H9 (cell line): ENCODE measurements at regions not wholly inside any gene's neighbourhood (a gene's known extent, or its start where the extent isn't known, plus 50 kb on each side); places are given as distances from the start of the nearest gene placed in this dataset.

Source experiments
- DNase-seq: peaks from one replicate; pipeline ENCODE4 v3.0.0-alpha.2; 2017
- H2AFZ ChIP-seq: one replicate; pipeline ENCODE4 v1.6.1; 2013; ENCODE audit warnings: mild to moderate bottlenecking, low read length, control low read depth, moderate library complexity
- H2AK5ac ChIP-seq: 2 replicates; pipeline ENCODE4 v1.6.1; 2013; ENCODE audit warnings: low read length, control low read depth, mixed read lengths; ENCODE audit not compliant: insufficient read length
- H2BK120ac ChIP-seq: one replicate; pipeline ENCODE4 v1.6.1; 2013; ENCODE audit warnings: low read depth, mild to moderate bottlenecking, low read length, control low read depth, inconsistent platforms; ENCODE audit not compliant: poor library complexity, severe bottlenecking
- H2BK12ac ChIP-seq: 2 replicates; pipeline ENCODE4 v1.6.1; 2013; ENCODE audit warnings: low read length, control low read depth, mixed read lengths, low read depth; ENCODE audit not compliant: insufficient read length
- H2BK15ac ChIP-seq: 2 replicates; pipeline ENCODE4 v1.6.1; 2013; ENCODE audit warnings: low read depth, low read length, control low read depth
- H2BK20ac ChIP-seq: one replicate; pipeline ENCODE4 v1.6.1; 2013; ENCODE audit warnings: low read depth, mild to moderate bottlenecking, low read length, control low read depth, inconsistent platforms; ENCODE audit not compliant: poor library complexity, severe bottlenecking
- H2BK5ac ChIP-seq: 2 replicates; pipeline ENCODE4 v1.6.1; 2013; ENCODE audit warnings: low read length, control low read depth, mixed read lengths; ENCODE audit not compliant: insufficient read length
- H3K14ac ChIP-seq: 2 replicates; pipeline ENCODE4 v1.6.1; 2013; ENCODE audit warnings: low read length, control low read depth; ENCODE audit not compliant: insufficient read depth
- H3K18ac ChIP-seq: 2 replicates; pipeline ENCODE4 v1.6.1; 2013; ENCODE audit warnings: low read depth, mild to moderate bottlenecking, mixed read lengths, low read length, control low read depth; ENCODE audit not compliant: insufficient read length
- H3K23ac ChIP-seq: 2 replicates; pipeline ENCODE4 v1.6.1; 2013; ENCODE audit warnings: low read length, control low read depth, mixed read lengths, low read depth; ENCODE audit not compliant: insufficient read length
- H3K23me2 ChIP-seq: 2 replicates; pipeline ENCODE4 v1.6.1; 2013; ENCODE audit warnings: low read depth, mild to moderate bottlenecking, mixed read lengths, low read length, control low read depth; ENCODE audit not compliant: insufficient read length, poor library complexity, severe bottlenecking
- H3K27ac ChIP-seq: 2 replicates; pipeline ENCODE4 v1.5.1; 2013; ENCODE audit warnings: low read length, control low read depth, mixed read lengths, low read depth; ENCODE audit not compliant: insufficient read length
- H3K27me3 ChIP-seq: 2 replicates; pipeline ENCODE4 v1.6.1; 2013; ENCODE audit warnings: low read length, control low read depth, inconsistent platforms; ENCODE audit not compliant: insufficient read depth
- H3K4ac ChIP-seq: 2 replicates; pipeline ENCODE4 v1.6.1; 2013; ENCODE audit warnings: low read depth, mild to moderate bottlenecking, control low read depth, inconsistent platforms, low read length, moderate library complexity
- H3K4me1 ChIP-seq: 2 replicates; pipeline ENCODE4 v1.6.1; 2013; ENCODE audit warnings: low read length, control low read depth, inconsistent platforms; ENCODE audit not compliant: insufficient read depth
- H3K4me2 ChIP-seq: 2 replicates; pipeline ENCODE4 v1.6.1; 2013; ENCODE audit warnings: low read length, control low read depth, mixed read lengths; ENCODE audit not compliant: insufficient read length, insufficient read depth
- H3K56ac ChIP-seq: 2 replicates; pipeline ENCODE4 v1.6.1; 2013; ENCODE audit warnings: low read depth, mild to moderate bottlenecking, mixed read lengths, low read length, control low read depth; ENCODE audit not compliant: insufficient read length
- H3K79me1 ChIP-seq: 2 replicates; pipeline ENCODE4 v1.6.1; 2013; ENCODE audit warnings: low read depth, mild to moderate bottlenecking, moderate library complexity, low read length, control low read depth, inconsistent platforms; ENCODE audit not compliant: insufficient read depth, poor library complexity, severe bottlenecking
- H3K79me2 ChIP-seq: 2 replicates; pipeline ENCODE4 v1.6.1; 2013; ENCODE audit warnings: low read length, control low read depth, inconsistent platforms; ENCODE audit not compliant: insufficient read depth
- H3K9ac ChIP-seq: 2 replicates; pipeline ENCODE4 v1.6.1; 2013; ENCODE audit warnings: low read length, control low read depth, mixed read lengths; ENCODE audit not compliant: insufficient read length; ENCODE audit errors: extremely low read depth
- H3K9me3 ChIP-seq: one replicate; pipeline ENCODE4 v1.6.1; 2013; ENCODE audit warnings: low read depth, low read length, inconsistent platforms; ENCODE audit not compliant: control insufficient read depth
- H3T11ph ChIP-seq: one replicate; pipeline ENCODE4 v1.6.1; 2013; ENCODE audit warnings: mild to moderate bottlenecking, low read length, control low read depth, inconsistent platforms
- H4K20me1 ChIP-seq: one replicate; pipeline ENCODE4 v1.6.1; 2013; ENCODE audit not compliant: control insufficient read depth, insufficient read length, insufficient read depth
- H4K5ac ChIP-seq: 2 replicates; pipeline ENCODE4 v1.6.1; 2013; ENCODE audit warnings: low read depth, mild to moderate bottlenecking, mixed read lengths, low read length, control low read depth; ENCODE audit not compliant: insufficient read length
- H4K8ac ChIP-seq: replicated peaks from 2 replicates; pipeline ENCODE4 v1.6.1; 2013; ENCODE audit warnings: low read length, control low read depth, mixed read lengths, low read depth; ENCODE audit not compliant: insufficient read length
- H4K91ac ChIP-seq: 2 replicates; pipeline ENCODE4 v1.6.1; 2013; ENCODE audit warnings: low read depth, mild to moderate bottlenecking, moderate library complexity, mixed read lengths, low read length, control low read depth; ENCODE audit not compliant: insufficient read length
- H3K27ac Mint-ChIP-seq, 3 experiments: 2 replicates in 2 of 3; 3 replicates in 1 of 3; pipeline ENCODE4 v1.8.0; 2020 to 2021; ENCODE audit warnings: mixed read lengths in 3 of 3, mild to moderate bottlenecking in 1 of 3, moderate library complexity in 1 of 3
- H3K27me3 Mint-ChIP-seq: 2 replicates; pipeline ENCODE4 v1.8.0; 2021; ENCODE audit warnings: low read depth, mild to moderate bottlenecking, moderate library complexity, mixed read lengths
- H3K36me3 Mint-ChIP-seq, 3 experiments: 2 replicates in 2 of 3; 3 replicates in 1 of 3; pipeline ENCODE4 v1.8.0; 2020 to 2021; ENCODE audit warnings: low read depth in 3 of 3, mixed read lengths in 3 of 3; ENCODE audit not compliant: insufficient read depth in 1 of 3
- H3K4me1 Mint-ChIP-seq, 2 experiments: 2 replicates each; pipeline ENCODE4 v1.8.0; 2020; ENCODE audit warnings: mixed read lengths in 2 of 2
- H3K4me3 Mint-ChIP-seq, 2 experiments: 2 replicates in 1 of 2; 3 replicates in 1 of 2; pipeline ENCODE4 v1.8.0; 2020 to 2021; ENCODE audit warnings: mild to moderate bottlenecking in 2 of 2, mixed read lengths in 2 of 2, moderate library complexity in 1 of 2
- H3K9me3 Mint-ChIP-seq, 2 experiments: 2 replicates in 1 of 2; 3 replicates in 1 of 2; pipeline ENCODE4 v1.8.0; 2020; ENCODE audit warnings: mild to moderate bottlenecking in 2 of 2, mixed read lengths in 2 of 2, moderate library complexity in 1 of 2
- CTCF ChIP-seq: fragments of 200-600 bp; sonication (generic); conservative IDR thresholded peaks from 3 replicates; pipeline ENCODE4 v1.8.0; 2021; ENCODE audit warnings: antibody characterized with exemption, mild to moderate bottlenecking
- WGBS: extraction: QIAGEN DNeasy Blood & Tissue Kit; methylation state at CpG from one replicate; pipeline ENCODE4 v1.1.7; 2013; ENCODE audit warnings: missing lambda C conversion rate, low lambda C conversion rate, mixed read lengths; ENCODE audit not compliant: insufficient read length; ENCODE audit errors: extremely low coverage; 5-methylcytosine and 5-hydroxymethylcytosine counted together

- Histone ChIP-seq H3K56ac (no peak overlapping the region), H3K23me2 (peaks cover 6% of the 10 kb centered on the region), H3K79me2 (no peaks in the 10 kb centered on the region), H4K91ac (peak overlapping the region; percentile 83), H2AFZ (no peak overlapping the region), H3K23ac (no peak overlapping the region), H3K9me3 (no peaks in the 10 kb centered on the region), H3K4me2 (no peak overlapping the region), H2BK120ac (no peak overlapping the region), H4K5ac (no peak overlapping the region), H3T11ph (no peak overlapping the region), H3K4ac (peak overlapping the region; percentile 55; the same call in 1 of the 2 replicates), H4K8ac (no peak overlapping the region), H2BK5ac (peak overlapping the region; percentile 4), H2BK15ac (no peak overlapping the region), H3K27me3 (no peaks in the 10 kb centered on the region), H3K27ac (no peak overlapping the region), H3K4me1 (peaks cover 18% of the 10 kb centered on the region; the same call in 1 of the 2 replicates), H3K79me1 (no peaks in the 10 kb centered on the region), H4K20me1 (no peaks in the 10 kb centered on the region), H3K18ac (peak overlapping the region; percentile 64), H3K14ac (peak overlapping the region; percentile 50; the same call in 1 of the 2 replicates), H2AK5ac (peak overlapping the region; percentile 38), H2BK12ac (peak overlapping the region; percentile 12), H3K9ac (no peak overlapping the region), H2BK20ac (no peak overlapping the region)
- Mint-ChIP-seq H3K27ac (peak overlapping the region; percentile 99 to 100 (median 99)), H3K9me3 (no peaks in the 10 kb centered on the region; a peak in 1 of 5 replicates), H3K27me3 (no peaks in the 10 kb centered on the region), H3K36me3 (peaks cover 0 to 3% (median 0%) of the 10 kb centered on the region in 3 experiments; a peak in 1 of 7 replicates), H3K4me3 (no peak overlapping the region; a peak in 2 of 5 replicates), H3K4me1 (peaks cover 58 to 63% of the 10 kb centered on the region in 2 experiments)
- WGBS, result no CpG with 5 or more reads among the region's 21 CpGs
- no peak for TF ChIP-seq CTCF
- peak; percentile 27 for DNase-seq
Observed at GRCh38 chr7:131607291-131608115, 51.1 kb upstream of the PODXL start.
